Glutamatergic neuron (in vitro differentiated cells): ENCODE measurements at regions not wholly inside any gene's neighbourhood (a gene's known extent, or its start where the extent isn't known, plus 50 kb on each side); places are given as distances from the start of the nearest gene placed in this dataset.

Experiments used
- DNase-seq: peaks from one replicate; pipeline ENCODE4 v3.0.0; 2022
- H3K27ac Mint-ChIP-seq: one replicate; pipeline ENCODE4 v1.8.0; 2020; ENCODE audit warnings: mild to moderate bottlenecking, mixed read lengths, inconsistent platforms; ENCODE audit not compliant: unreplicated experiment
- H3K27me3 Mint-ChIP-seq: one replicate; pipeline ENCODE4 v1.8.0; 2020; ENCODE audit warnings: mild to moderate bottlenecking, moderate library complexity, mixed read lengths, inconsistent platforms; ENCODE audit not compliant: unreplicated experiment
- H3K36me3 Mint-ChIP-seq: one replicate; pipeline ENCODE4 v1.8.0; 2020; ENCODE audit warnings: mild to moderate bottlenecking, mixed read lengths, inconsistent platforms; ENCODE audit not compliant: unreplicated experiment
- H3K4me1 Mint-ChIP-seq: one replicate; pipeline ENCODE4 v1.8.0; 2020; ENCODE audit warnings: mild to moderate bottlenecking, low read depth, mixed read lengths, inconsistent platforms; ENCODE audit not compliant: unreplicated experiment
- H3K4me3 Mint-ChIP-seq: one replicate; pipeline ENCODE4 v1.8.0; 2020; ENCODE audit warnings: mild to moderate bottlenecking, mixed read lengths, inconsistent platforms; ENCODE audit not compliant: unreplicated experiment
- H3K9me3 Mint-ChIP-seq: one replicate; pipeline ENCODE4 v1.8.0; 2020; ENCODE audit warnings: mild to moderate bottlenecking, moderate library complexity, mixed read lengths, inconsistent platforms; ENCODE audit not compliant: unreplicated experiment
- CTCF ChIP-seq: fragments of 200-600 bp; sonication (generic); IDR thresholded peaks from one replicate; pipeline ENCODE4 v1.5.0; 2021; ENCODE audit not compliant: partially characterized antibody, unreplicated experiment

GRCh38 chr5:119726544-119726943, 97.2 kb downstream of the FAM170A start:
- H3K4me3 Mint-ChIP-seq, result no peak overlapping the region
- TF ChIP-seq CTCF, result no peak

GRCh38 chr5:119740225-119740624, 110.9 kb downstream of the FAM170A start:
- H3K4me1 Mint-ChIP-seq, result no peaks in the 10 kb centered on the region
- no peaks in the 10 kb centered on the region for H3K27me3 Mint-ChIP-seq
- no peaks in the 10 kb centered on the region for H3K9me3 Mint-ChIP-seq

More at GRCh38 chr5:119726544-119726943, 97.2 kb downstream of the FAM170A start:
- Mint-ChIP-seq H3K4me1 (no peaks in the 10 kb centered on the region), H3K27ac (no peak overlapping the region), H3K36me3 (peaks cover 7% of the 10 kb centered on the region), H3K9me3 (peaks cover 1% of the 10 kb centered on the region), H3K27me3 (no peaks in the 10 kb centered on the region)
- DNase-seq, result no peak

GRCh38 chr5:119741691-119742090, 112.3 kb downstream of the FAM170A start:
- TF ChIP-seq CTCF, result no peak

More at GRCh38 chr5:119740225-119740624, 110.9 kb downstream of the FAM170A start:
- DNase-seq, result no peak
- no peak overlapping the region for H3K27ac Mint-ChIP-seq
- no peaks in the 10 kb centered on the region for H3K36me3 Mint-ChIP-seq
- no peak for TF ChIP-seq CTCF
- no peak overlapping the region for H3K4me3 Mint-ChIP-seq

GRCh38 chr5:119742311-119742710, 113.0 kb downstream of the FAM170A start:
- H3K27ac Mint-ChIP-seq, result no peak overlapping the region
- no peaks in the 10 kb centered on the region for H3K9me3 Mint-ChIP-seq
- no peaks in the 10 kb centered on the region for H3K36me3 Mint-ChIP-seq
- no peaks in the 10 kb centered on the region for H3K27me3 Mint-ChIP-seq
- DNase-seq, result no peak
- no peaks in the 10 kb centered on the region for H3K4me1 Mint-ChIP-seq
- no peak for TF ChIP-seq CTCF
- no peak overlapping the region for H3K4me3 Mint-ChIP-seq

More at GRCh38 chr5:119741691-119742090, 112.3 kb downstream of the FAM170A start:
- Mint-ChIP-seq H3K9me3 (no peaks in the 10 kb centered on the region), H3K36me3 (no peaks in the 10 kb centered on the region), H3K4me3 (no peak overlapping the region), H3K4me1 (no peaks in the 10 kb centered on the region), H3K27me3 (no peaks in the 10 kb centered on the region), H3K27ac (no peak overlapping the region)
- no peak for DNase-seq

GRCh38 chr5:119743927-119744326, 114.6 kb downstream of the FAM170A start:
- H3K4me3 Mint-ChIP-seq, result no peak overlapping the region
- no peaks in the 10 kb centered on the region for H3K27me3 Mint-ChIP-seq
- no peak for DNase-seq
- H3K27ac Mint-ChIP-seq, result no peak overlapping the region
- no peaks in the 10 kb centered on the region for H3K4me1 Mint-ChIP-seq
- no peaks in the 10 kb centered on the region for H3K9me3 Mint-ChIP-seq
- no peaks in the 10 kb centered on the region for H3K36me3 Mint-ChIP-seq
- TF ChIP-seq CTCF, result peak; percentile 72
